OCI-LY3 (cell line): ENCODE measurements at regions not wholly inside any gene's neighbourhood (a gene's known extent, or its start where the extent isn't known, plus 50 kb on each side); places are given as distances from the start of the nearest gene placed in this dataset.

ENCODE experiments used
- CTCF ChIP-seq: fragments of 200-600, 300-600 bp; sonication (generic); IDR thresholded peaks from 2 replicates; pipeline ENCODE4 v1.5.1; 2014; ENCODE audit warnings: antibody characterized with exemption, low read length, low read depth
- EZH2phosphoT487 ChIP-seq: fragments of 200-600 bp; shearing (Covaris generic); IDR thresholded peaks from 2 replicates; pipeline ENCODE4 v1.6.1; 2018; ENCODE audit warnings: antibody characterized with exemption, mixed run types, low read depth

- no peak for TF ChIP-seq CTCF
- no peak for TF ChIP-seq EZH2phosphoT487
These were observed 701.8 kb downstream of the PCDH7 start for GRCh38 chr4:31422006-31422405.
